Mammary epithelial cell (primary cell): ENCODE measurements at regions not wholly inside any gene's neighbourhood (a gene's known extent, or its start where the extent isn't known, plus 50 kb on each side); places are given as distances from the start of the nearest gene placed in this dataset.

ENCODE experiments used
- CTCF ChIP-seq, 2 donors: IDR thresholded peaks in 1 of 2; conservative IDR thresholded peaks in 1 of 2; 2 replicates each; pipeline ENCODE4 v1.5.1; 2011 to 2012; ENCODE audit warnings: inconsistent platforms in 2 of 2, low read length in 2 of 2, mild to moderate bottlenecking in 2 of 2, control low read depth in 1 of 2, low read depth in 1 of 2; ENCODE audit not compliant: insufficient read depth in 1 of 2; ENCODE audit errors: extremely low read depth in 1 of 2
- EZH2 ChIP-seq: IDR thresholded peaks from 2 replicates; pipeline ENCODE4 v1.6.1; 2012; ENCODE audit warnings: low read length, inconsistent platforms, borderline replicate concordance

- TF ChIP-seq CTCF (conservative IDR thresholded peaks at IDR 0.05 in 1 of 2, IDR thresholded peaks at IDR 0.05 in 1 of 2; ENCODE audit: extremely low read depth in 1 of 2, insufficient read depth in 1 of 2, low read depth in 1 of 2, low read length in 2 of 2) (no peak), EZH2 (no peak)
Observed at GRCh38 chr6:163827143-163827542, 412.6 kb downstream of the QKI start.
